ENCODE measurements at regions not wholly inside any gene's neighbourhood (a gene's known extent, or its start where the extent isn't known, plus 50 kb on each side); places are given as distances from the start of the nearest gene placed in this dataset.
"Not testable (repeated sequence)": the region's sequence is repeated elsewhere in the genome, so short reads cannot be mapped to it uniquely, and the experiment has no call there.

DNA sequence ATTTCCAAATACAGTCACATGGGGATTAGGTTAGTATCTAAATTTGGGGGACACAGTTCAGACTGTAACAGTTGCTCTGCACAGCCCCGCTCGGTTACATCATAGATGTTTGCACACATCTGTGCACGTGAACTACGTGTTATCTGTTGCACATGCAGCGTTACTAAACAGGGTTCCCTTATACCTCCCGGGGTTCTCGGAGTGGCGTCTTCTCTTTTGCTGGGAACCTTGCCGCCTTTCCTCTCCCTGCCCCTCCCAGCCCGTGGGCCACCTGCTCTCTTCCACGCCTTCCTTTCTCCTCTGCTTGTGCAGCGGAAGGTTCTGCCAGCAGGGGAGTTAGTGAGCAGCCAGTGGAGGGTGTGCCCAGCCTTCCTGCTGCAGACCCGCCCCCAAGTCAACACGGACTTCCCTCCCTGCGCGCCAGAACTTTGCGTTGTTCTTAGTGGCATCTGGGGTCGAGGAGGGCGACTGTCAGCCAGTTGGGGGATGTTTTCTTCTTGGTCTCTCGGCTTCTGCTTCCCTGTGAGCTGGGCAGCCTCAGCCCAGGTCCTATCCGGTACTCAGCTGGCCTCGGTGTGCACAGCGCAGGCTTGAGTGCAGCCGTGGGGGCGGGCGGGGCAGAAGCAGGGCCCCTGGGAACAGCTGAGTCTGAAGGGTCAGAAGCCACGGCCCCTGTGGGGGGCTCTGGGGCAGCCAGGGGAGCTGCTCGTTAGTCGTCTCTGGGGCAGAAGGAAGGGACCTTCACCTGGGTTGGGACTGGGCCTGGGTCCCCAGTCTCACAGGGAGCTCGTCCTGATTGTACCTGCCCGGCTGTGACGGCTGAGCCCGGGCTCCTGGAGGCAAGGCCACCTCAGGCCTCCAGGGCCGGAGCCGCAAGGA is 146.7 kb downstream of the IGLL1 start:
- not testable (repeated sequence) for H3K4me3 ChIP-seq (ENCODE audit: low read depth, low read length)
- TF ChIP-seq, protein P1, sequence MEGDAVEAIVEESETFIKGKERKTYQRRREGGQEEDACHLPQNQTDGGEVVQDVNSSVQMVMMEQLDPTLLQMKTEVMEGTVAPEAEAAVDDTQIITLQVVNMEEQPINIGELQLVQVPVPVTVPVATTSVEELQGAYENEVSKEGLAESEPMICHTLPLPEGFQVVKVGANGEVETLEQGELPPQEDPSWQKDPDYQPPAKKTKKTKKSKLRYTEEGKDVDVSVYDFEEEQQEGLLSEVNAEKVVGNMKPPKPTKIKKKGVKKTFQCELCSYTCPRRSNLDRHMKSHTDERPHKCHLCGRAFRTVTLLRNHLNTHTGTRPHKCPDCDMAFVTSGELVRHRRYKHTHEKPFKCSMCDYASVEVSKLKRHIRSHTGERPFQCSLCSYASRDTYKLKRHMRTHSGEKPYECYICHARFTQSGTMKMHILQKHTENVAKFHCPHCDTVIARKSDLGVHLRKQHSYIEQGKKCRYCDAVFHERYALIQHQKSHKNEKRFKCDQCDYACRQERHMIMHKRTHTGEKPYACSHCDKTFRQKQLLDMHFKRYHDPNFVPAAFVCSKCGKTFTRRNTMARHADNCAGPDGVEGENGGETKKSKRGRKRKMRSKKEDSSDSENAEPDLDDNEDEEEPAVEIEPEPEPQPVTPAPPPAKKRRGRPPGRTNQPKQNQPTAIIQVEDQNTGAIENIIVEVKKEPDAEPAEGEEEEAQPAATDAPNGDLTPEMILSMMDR (IDR thresholded peaks at IDR 0.05; ENCODE audit: insufficient read depth, low read depth, low read length, missing control alignments): peak; percentile 37
- peak; percentile 2 for DNase-seq (ENCODE audit: low read depth)

DNA sequence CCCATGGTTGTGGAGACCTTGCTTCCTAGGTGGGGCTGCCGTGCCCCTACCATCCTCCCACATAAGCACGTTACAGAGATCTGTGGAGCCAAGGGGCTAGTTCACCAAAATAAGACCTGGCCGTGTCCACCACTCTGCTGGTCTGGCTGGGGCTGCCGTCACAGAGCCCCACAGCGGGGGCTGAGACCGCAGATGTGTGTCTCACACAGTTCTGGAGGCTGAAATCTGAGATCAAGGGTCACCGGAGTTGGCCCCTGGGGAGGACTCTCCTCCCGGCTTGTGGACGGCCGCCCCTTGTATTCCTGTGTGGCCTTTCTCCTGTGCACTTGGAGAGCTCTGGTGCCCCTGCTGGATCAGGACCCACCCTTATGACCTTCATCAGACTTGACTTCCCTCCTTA is 147.4 kb downstream of the IGLL1 start:
- not testable (repeated sequence) for DNase-seq (ENCODE audit: low read depth); H3K4me3 ChIP-seq (ENCODE audit: low read depth, low read length)

DNA sequence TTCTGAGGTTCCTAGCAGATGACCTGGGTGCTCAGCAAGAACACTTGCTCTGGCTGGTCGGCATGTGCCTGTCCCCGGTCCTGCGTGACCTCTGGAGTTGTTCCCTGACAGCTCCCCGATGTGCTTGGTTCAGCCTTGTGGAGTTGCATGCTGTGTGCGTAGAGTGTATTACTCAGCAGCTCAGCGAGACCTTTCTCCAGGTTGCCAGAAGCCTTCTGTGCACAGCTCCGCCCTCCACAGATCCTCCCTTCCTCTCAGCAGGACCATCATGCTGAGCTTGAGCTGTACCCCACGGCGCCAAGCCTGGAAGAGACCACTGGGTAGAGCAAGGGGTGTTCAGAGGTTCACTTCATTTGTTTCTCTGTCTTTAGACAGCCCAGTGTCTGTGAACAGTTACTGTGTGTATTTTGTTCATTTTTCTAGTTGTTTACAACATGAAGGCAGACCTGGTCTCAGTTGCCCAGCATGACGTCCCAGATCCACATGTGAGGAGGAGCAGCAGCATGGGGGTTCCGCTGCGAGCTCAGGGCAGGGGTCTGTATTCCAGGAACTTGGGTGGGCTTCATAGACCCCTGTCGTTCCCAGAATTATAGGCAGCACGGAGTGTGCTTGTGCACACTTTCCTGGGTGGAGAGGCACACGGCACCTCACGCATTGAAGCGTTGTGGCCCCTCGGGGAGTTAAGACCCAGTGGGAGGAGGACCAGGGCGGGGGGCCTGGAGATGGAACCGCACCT is 148.6 kb downstream of the IGLL1 start:
- TF ChIP-seq, protein P1 (IDR thresholded peaks at IDR 0.05; ENCODE audit: insufficient read depth, low read depth, low read length, missing control alignments): no peak
- DNase-seq (ENCODE audit: low read depth): no peak
- H3K4me3 ChIP-seq (ENCODE audit: low read depth, low read length): no peak overlapping the region

DNA sequence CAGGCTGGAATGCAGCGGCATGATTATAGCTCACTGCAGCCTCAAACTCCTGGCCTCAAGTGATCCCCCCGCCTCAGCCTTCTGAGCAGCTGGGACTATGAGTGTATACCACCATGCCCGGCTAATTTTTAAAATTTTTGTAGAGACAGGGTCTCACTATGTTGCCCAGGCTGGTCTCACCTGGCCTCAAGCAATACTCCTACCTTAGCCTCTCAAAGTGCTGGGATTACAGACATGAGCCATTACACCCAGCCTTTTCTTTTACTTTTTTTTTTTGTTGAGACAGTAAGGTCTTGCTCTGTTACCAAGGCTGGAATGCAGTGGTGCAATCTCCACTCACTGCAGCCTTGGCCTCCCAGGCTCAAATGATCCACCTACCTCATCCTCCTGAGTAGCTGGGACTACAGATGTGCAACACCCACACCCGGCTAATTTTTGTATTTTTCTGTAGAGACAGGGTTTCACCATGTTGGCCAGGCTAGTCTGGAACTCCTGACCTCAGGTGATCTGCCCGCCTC is 155.5 kb downstream of the IGLL1 start:
- not testable (repeated sequence) for DNase-seq (ENCODE audit: low read depth); H3K4me3 ChIP-seq (ENCODE audit: low read depth, low read length)

DNA sequence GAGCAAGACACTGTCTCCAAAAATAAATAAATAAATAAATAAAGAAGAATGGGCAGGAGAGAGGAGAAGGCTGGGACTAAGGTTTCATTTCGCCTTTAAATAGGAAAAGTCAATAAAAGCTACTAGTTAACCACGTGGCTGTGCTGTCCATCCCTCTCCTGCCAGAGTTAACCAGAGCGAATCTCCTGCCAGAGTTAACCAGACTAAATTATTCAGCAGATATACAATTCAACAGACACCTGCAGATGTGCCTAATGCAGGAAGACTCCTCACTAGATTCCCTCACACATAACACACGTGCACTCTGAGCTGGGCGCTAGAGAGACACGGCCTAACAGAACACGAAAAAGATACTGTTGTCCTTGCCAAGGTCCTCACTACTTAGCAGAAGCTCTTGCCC is 156.1 kb downstream of the IGLL1 start:
- DNase-seq (ENCODE audit: low read depth): no peak
- TF ChIP-seq, protein P1 (IDR thresholded peaks at IDR 0.05; ENCODE audit: insufficient read depth, low read depth, low read length, missing control alignments): no peak
- no peak overlapping the region for H3K4me3 ChIP-seq (ENCODE audit: low read depth, low read length)

DNA sequence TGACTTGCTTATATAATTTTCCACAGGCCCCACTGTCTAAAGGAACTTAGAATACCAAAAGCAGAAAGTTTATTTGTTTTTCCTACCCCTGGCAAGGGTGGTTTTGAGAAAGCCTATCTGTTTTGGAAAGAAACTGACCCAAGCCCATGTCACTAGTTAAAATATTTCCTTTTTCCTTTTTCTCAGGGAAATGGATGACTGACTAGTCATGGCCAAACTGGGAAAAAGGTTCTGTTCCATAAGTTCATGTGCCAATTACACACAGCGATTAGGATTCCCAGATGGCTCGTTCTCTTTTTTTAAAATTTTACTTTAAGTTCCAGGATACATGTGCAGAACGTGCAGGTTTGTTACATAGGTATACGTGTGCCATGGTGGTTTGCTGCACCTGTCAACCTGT is 157.8 kb downstream of the IGLL1 start:
- H3K4me3 ChIP-seq (ENCODE audit: low read depth, low read length); DNase-seq (ENCODE audit: low read depth): not testable (repeated sequence)

DNA sequence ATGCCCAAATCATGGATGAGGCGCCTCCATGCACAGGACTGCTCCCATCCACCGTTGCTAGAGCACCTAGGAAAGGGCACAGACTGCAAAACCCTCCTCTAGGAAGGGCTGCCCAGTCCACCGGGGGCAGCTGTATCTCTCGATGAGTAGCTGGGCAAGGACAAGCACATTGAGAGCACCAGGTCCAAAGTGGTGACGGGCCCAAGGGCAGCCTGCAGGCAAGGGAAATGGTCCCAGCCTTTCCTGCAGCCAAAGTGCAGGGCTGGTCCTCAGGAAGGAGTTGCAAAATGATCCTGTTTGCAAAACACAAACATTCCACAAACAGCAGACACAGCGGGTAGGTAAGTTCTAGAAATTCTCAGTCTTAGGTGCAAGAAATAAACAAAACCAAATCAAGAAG is 158.8 kb downstream of the IGLL1 start:
- H3K4me3 ChIP-seq (ENCODE audit: low read depth, low read length): not testable (repeated sequence)

DNA sequence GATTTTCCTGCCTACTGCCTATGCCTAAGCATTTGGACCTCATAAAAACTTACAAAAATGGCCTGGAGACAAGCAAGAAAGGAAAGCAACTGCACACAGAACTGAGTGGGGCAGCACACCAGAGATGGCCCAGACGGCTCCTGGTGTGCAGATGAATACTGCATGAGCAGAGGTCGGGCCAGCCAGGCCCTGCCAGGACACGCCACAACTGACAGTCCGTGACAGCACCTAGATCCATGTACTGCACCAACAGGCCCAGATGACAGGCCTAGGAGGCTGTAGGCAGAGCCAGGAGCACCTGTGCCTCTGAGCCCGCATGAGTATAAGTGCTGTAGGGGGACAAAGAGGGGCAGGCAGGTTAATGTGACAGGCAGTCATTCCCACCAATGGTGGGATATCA is 160.2 kb downstream of the IGLL1 start:
- TF ChIP-seq, protein P1 (IDR thresholded peaks at IDR 0.05; ENCODE audit: insufficient read depth, low read depth, low read length, missing control alignments): no peak
- no peak for DNase-seq (ENCODE audit: low read depth)
- H3K4me3 ChIP-seq (ENCODE audit: low read depth, low read length): no peak overlapping the region

More for the DNA sequence above, 158.8 kb downstream of the IGLL1 start:
- DNase-seq (ENCODE audit: low read depth): not testable (repeated sequence)

DNA sequence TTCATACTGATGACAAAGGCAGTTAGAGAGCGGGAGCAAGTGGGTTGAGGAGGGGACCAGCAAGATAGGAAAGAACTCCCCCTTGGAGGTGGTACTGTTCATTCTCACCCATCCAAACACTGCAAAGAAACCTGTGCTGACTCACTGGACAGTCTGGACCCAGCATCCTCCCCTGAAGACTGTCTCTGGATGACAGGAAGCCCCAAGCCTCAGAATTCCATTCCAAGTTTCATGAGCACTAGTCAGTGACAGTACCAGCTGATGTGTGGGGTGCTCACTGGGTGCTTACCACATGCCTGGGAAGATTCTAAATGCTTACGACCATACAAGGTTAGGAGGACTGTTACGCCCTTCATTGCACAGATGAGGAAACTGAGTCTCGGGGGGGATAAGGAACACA is 160.9 kb downstream of the IGLL1 start:
- DNase-seq (ENCODE audit: low read depth): no peak
- H3K4me3 ChIP-seq (ENCODE audit: low read depth, low read length): no peak overlapping the region
- TF ChIP-seq, protein P1 (IDR thresholded peaks at IDR 0.05; ENCODE audit: insufficient read depth, low read depth, low read length, missing control alignments): no peak
